Smooth muscle cell of the brain vasculature (primary cell): ENCODE measurements at regions not wholly inside any gene's neighbourhood (a gene's known extent, or its start where the extent isn't known, plus 50 kb on each side); places are given as distances from the start of the nearest gene placed in this dataset.

ENCODE experiments used
- DNase-seq: peaks from one replicate; pipeline ENCODE4 v3.0.0-alpha.2; 2012; ENCODE audit warnings: low read depth, low spot score

DNA sequence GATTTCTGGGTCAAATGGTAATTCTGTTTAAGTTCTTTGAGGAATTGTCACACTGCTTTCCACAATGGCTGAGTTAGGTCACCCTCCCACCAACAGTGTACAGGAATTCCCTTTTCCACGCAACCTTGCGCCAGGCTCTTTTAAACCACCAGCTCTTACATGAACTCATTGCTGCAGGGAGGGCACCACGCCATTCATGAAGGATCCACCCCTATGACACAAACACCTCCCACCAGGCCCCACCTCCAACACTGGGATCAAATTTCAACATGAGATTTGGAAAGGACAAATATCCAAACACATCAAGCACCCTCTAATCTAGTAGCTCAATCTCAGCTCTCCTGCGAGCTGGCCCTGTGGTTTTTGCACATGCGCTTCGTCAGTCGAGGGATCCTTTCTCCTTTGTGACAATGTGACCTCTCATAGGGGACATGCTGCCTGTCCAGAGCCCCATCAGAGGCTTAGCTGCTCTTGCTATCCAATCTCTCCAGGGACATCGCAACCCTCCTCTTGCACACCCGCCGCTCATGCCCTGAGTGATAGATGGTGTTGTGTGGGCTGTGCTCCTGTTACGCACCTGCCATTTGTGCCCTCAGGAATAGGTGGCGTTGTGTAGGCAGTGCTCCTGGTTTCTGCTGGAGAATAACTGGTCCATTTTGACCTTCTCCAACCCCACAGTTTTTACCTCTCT is 328.0 kb downstream of the UQCRFS1 start:
- no peak for DNase-seq

DNA sequence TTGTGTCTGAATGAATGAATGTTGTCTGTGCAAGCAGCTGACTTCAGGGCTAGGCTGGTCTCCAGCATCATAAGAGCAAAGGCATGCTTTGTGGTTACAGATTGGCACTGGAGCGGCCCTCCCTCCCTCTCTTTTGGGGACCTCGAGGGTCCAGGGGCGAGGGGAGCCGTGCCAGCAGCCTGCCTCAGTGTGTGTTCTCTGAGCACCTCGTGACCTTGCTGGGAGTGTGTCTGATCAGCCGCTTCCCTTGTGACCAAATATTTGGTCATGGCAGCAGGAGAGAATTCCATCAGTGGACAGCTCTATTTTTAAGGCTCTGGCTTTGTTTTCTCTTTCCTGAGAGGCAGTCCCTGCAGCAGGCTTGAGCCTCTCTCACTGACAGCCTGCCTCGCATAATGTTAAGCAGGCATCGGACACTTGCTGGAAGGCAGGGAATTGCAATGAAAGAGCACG is 329.7 kb downstream of the UQCRFS1 start:
- DNase-seq = no peak

DNA sequence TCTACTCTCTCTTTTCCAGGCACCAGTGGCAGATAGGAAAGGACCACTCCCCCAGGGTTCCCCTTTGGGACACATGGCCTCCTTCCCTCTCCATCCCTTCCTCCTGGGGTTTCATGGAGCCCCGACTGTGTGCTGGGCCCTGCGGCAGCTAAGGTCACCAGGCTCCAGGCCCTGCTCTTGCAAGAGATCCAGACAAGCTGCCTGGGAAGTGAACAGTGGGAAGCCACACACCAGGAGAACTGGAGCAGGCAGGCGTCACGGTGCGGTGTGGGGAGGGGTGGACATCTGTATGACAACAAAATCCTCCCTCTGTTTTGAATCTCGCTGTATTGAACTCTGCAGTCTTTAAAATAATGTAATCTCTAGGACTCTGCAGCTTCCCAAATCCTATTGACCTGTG is 330.1 kb downstream of the UQCRFS1 start:
- DNase-seq = no peak

DNA sequence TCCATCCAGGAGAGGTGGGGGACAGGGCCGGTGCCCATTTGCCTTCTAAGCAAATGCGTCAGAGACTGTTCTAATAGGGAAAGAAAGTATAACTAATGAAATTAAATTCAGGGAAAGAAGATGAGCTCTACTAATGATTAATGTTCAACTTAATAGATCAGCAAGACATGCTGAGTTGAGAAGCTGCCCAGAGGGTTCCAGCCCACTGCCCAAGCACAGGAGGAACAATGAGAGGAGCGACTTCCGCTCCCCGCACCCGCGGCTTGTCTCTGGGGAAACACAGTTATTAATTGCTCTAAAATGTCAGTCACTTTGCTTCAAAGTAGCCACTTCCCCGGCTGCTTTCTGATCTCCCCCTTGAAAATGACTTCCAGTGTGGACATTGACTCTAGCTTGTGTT is 331.3 kb downstream of the UQCRFS1 start:
- DNase-seq = no peak

DNA sequence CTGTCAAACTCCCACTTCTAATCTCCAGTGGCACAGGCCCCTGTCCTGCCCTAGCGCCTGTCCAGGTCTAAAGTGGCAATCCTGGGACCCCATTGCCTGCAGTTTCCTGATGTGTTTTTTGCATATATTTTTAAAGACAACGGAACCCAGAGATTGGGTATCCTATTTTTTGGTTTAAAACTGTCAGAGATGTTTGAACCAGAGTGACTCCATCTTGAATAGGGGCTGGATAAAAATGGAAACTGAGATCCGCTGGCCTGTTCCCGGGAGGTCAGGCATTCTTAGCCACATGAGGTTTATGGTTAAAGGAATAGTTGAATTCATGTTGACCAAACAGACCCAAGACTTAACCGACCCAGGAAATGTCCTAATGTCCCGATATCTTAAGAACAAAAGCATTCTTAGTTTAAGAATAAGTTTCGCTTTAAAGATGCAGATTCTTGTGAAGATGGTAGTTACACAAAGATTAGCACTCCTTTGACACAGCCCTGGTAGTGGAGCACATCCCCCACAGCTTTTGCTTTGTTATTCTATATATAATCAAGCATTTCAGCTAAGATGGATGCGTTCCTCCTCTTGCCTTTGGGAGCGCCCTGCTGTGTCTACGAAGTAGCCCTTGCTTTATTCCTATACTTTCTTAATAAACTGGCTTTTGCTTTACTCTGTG is 332.1 kb downstream of the UQCRFS1 start:
- DNase-seq = no peak

DNA sequence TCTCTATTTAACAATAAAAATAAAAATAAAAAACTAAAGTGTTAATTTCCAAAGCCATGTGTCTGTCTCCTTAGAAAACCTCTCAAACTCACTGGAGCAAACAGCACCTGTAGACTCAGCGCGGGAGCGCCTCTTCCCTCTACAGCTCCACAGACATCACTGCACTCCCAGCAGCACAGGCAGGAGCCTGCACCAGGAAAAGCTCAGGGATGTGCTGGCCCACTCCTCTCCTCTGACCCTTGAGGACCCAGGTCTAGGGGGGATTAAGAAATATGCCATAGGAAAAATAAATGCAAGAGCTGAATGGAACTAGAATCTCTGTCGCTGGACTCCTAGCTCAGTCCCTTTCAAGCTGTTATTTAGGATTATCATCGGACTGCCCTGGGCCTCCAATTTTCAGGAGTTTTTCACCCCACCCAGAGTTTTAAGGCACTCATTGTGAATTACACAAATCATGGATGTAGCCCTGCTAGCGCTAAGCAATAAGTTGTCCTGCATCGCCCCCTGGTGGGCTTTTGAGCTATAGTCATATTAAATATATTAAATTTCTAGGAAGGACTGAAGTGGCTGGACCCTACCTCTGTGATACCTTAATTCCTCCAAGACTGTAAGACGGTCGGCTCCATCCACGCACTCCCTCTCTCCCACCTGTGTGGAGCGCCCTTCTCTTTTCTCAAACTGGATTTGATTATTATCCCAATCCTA is 333.9 kb downstream of the UQCRFS1 start:
- peak; percentile 31 for DNase-seq

DNA sequence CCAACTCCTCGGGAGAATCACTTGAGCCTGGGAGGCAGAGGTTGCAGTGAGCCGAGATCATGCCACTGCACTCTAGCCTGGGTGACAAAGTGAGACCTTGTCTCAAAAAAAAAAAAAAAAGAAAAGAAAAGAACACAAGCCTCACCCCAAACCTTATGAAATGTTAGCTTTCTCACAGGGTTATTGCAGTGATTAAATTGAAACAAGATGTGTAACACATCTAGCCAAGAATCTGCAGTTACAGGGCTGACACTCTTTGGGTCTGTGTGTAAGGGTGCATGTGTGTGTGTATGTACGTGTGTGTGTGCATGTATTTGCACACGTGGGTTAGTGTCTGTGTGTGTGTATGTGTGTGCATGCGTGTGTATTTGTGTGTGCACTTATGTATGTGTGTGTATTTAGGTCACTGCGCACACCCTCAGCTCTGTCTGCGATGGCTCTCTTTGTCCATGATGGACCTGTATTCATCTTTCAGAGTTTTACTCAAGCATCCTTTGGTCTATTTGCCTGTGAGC is 336.3 kb downstream of the UQCRFS1 start:
- no peak for DNase-seq

DNA sequence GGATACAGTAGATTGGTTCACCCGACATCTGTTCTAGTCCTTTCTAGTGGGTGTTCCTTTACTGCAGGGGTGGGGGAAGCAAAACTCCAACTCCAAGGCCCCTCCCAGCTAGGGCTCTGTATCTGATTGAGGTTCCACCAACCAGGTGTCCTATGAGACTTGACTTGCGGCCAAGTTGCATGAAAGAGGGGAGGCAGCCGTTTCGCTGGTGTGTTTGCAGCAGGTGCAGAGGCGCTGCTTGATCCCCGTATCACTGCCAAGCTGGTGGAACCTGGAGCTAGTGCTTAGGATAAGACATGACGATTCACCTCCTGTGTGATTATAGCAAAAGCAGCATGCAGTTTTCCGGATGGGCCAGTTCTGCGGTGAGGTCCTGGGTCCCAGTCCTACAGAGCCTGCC is 338.2 kb downstream of the UQCRFS1 start:
- no peak for DNase-seq

DNA sequence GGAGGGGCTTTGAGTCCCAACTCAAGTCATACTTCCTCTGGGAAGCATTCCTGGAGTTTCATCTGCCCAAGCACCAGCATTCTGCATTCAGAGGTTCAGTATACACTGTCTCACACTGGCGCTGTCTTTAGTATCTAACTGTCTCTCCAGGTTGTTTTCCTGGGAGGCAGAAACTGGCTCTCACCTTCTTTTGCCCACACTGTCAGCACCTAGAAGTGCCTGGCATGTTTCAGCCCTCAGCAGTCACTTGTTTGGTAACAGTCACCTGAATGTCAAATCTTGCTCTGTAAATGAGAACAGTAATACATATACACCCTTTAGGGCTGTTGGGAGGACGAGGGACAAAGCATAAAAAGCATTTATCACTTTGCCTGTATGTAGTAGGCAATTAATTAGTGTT is 339.6 kb downstream of the UQCRFS1 start:
- DNase-seq = no peak

DNA sequence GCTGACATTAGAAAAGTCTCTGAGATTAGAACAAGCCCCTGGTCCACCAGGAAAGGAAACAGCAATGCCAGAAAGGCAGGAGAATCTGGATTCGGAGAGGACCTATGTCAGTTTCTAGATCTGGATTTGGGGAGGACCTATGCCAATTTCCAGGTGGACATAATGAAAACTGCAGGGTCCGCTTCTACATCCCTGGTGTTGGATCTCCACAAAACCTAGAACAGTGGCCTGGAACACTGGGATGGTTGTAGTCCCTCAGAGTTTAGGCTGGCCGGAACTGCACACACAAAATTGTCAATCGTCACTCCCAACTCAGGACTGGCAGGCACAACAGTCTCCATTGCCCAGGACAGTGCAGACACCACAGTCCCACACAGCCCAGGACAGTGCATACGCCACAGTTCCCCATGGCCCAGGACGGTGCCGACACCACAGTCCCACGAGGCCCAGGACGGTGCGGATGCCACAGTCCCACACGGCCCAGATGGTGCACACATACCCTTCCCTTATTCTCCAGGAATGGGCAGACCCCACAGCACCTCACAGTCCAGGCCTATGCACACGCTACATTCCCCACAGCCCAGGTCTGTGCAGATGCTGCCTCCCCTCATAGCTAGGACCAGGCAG is 341.7 kb downstream of the UQCRFS1 start:
- no peak for DNase-seq

DNA sequence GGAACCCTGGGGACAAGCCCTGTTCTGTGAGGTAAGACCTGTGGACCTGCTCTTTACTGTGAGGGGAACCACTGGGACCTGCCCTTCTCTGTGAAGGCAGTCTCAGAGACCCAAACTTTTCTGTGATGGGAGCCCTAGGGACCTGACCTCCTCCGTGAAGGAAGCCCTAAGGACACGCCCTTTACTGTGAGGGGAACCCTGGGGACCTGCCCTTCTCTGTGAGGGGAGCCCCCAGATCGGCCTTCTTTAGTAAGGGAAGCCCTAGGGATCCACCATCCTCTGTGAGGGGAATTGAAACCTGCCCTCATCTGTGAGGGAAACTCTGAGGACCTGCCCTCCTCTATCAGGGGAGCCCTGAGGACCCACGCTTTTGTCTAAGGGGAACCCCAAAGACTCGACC is 343.5 kb downstream of the UQCRFS1 start:
- DNase-seq = no peak

DNA sequence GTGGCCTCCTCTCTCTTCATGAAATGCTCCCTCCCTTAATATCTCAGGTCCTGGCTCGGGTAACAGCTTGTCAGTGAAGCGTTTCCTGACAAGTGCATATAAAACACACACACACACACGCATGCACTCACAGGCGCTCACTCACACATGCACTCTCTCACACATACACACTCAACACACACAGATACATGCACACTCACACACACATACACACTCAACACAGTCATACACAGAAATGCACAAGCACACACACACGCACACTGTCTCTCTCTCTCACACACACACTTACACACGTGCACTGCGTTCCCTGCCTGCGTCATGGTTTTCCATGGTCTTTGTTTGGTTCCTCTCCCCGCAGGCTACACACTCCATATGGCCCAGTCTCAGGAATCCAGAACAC is 344.1 kb downstream of the UQCRFS1 start:
- no peak for DNase-seq

DNA sequence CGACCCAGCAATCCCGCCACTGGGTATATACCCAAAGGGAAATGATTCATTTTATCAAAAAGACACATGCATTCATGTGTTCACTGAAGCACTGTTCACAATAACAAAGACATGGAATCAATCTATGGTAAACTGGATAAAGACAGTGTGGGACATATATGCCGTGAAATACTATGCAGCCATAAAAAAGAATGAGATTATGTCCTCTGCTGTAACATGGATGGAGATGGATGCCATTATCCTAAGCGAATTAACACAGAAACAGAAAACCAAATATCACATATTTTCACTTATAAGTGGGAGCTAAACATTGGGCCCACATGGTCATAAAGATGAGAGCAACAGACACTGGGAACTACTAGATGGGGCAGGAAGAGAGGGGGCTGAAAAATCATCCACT is 345.0 kb downstream of the UQCRFS1 start:
- no peak for DNase-seq

DNA sequence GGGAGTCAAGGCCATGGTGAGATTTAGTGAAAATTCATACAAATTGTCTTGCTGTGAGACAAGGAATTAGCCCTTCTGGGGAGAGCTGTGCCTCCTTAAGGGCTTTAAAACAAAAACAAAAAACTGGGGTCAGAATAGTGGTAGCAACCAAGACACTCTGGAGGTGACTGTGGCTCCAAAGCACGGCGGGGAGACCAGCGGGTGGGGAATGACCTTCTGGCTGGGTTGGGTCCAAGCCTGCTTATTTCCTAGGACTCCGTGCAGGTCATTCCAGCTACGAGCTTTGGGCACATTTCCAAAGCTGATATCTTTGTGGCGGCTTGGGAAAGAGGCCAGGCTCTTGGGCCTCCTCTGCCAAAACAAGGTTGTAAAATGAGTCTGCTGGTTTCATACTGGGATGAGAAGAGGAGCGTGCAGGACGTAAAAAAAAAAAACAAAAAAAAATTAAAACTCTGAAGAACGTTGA is 348.3 kb downstream of the UQCRFS1 start:
- no peak for DNase-seq

DNA sequence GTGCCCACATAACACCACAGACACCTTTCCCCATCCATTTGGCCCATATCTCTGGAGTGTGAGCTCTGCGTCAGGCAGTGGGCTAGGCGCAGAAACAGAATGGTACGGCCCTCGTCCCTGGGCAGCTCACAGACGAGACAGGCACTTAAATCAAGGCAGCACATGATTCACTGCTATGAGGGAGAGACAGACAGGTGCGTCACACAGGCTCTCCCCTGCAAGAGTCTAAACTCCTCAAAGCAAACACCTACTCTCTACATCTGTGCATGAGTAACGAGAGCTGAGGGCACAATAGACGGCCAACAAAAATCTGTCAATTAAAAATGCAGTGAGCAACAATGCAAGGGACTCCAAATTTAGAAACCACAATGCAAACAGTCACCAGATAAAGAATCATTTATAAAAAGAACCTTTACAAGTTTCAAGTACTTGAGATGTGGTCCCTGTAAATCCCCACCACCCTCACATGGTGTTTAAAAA is 348.9 kb downstream of the UQCRFS1 start:
- DNase-seq = no peak

DNA sequence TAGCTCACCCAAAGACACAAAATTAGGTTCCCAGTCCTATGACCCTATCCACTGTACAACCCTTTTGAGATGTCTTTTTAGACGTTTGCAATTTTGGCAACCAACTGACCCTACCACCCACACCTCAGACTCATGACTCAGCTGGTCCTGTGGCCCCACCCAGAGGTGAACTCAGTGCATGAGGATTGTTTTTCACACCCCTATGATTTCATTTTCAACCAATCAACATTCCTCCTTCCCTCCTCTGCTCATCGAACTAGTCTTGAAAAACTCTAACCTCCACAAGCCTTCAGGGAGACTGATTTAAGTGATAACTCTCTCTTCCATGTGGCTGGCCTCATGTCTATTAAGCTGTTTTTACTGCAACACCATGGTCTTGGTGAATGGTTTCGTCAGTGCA is 350.7 kb downstream of the UQCRFS1 start:
- DNase-seq = no peak

DNA sequence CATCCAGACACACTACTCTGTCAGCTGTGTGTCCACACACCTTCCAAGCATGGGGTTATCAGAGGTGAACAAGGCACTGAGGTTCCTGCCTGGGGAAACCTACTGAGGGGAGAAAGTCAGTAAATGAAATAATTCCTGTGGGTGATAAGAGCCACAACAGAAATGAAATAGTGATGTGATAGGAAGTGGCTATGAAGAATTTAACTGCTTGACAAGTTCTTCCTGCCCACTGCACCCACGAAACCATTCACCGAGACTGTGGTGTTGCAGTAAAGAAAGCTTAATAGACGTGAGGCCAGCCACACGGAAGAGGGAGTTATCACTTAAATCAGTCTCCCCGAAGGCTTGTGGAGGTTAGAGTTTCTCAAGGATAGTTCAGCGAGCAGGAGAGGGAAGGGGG is 353.1 kb downstream of the UQCRFS1 start:
- no peak for DNase-seq

DNA sequence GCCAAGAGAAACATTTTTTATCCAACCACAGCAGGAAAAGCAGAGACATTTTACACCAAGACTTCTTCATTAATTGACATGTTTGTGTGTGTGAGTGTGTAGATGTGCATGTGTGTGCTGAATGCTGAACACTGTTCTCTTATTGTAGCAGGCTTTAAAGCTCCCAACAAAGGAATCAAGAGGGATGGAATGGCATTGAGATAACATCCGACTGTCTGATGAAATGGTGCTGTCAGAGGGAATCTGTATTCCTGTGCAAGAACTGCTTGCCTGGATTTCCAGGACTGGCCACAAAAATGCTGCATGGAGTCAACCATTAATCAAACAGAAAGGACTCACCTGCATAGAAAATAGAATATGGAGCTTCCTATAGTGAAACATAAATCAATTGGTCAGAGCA is 354.0 kb downstream of the UQCRFS1 start:
- no peak for DNase-seq

DNA sequence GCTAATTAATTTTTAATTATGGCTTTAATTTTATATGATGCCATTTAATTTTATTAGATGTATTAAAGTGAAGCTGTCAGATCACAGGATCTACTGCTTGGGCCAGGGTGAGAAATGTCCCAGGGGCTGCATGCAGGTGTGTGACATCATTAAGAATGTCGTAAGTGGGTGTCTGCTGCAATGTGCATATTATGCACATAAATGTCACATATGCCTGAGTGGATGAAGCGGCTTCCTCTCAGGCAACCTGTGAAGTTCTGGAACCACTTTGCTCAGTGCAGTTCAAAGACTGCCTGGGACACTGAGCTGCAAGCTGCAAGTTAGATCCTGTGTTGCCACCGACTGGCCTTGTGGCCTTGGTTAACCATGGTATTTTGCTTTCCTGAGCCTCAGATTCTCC is 355.0 kb downstream of the UQCRFS1 start:
- DNase-seq = no peak

DNA sequence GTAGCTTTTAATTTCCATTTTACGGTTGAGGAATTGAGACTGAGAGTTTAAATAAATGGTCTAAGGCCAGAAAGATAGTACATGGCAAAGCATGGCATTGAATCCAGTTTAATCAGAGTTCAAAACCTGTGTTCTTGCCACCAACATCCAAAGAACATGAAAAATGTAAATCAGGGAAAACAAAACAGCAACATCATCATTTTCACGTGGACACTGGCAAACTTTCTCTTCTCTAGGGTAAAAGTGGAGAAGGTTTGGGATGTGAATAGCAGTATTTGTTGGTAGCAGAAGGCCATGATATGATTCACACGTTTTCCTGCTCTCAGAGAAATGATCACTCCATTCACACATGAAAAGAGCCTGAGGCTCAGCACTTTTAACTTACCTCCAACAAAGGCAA is 357.7 kb downstream of the UQCRFS1 start:
- no peak for DNase-seq

DNA sequence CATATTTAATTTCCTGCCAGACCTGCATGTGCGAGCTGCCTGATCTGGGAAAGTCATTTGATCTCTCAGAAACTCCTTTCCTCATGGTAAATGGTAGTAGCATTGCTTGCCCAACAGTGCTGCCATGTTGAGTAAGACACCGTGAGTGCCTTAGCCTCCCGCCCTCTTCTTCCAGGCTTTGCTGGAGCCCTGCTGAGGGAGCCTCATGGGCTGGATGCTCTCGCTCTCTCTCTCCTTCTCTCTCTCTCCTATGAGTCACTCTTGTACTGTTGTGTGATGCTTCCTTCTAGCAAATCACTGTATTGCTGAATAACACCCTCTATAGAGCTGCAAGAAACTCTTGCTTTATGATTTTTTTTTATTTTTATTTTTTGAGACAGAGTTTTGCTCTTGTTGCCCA is 365.5 kb downstream of the UQCRFS1 start:
- no peak for DNase-seq
